Smooth muscle cell (in vitro differentiated cells): ENCODE measurements at regions not wholly inside any gene's neighbourhood (a gene's known extent, or its start where the extent isn't known, plus 50 kb on each side); places are given as distances from the start of the nearest gene placed in this dataset.
"Not testable (repeated sequence)": the region's sequence is repeated elsewhere in the genome, so short reads cannot be mapped to it uniquely, and the experiment has no call there.

Source experiments
- DNase-seq: peaks from one replicate; lab custom pipeline; 2025; ENCODE audit not compliant: unreplicated experiment; lab: John Stamatoyannopoulos, UW
- H2AFZ ChIP-seq: fragments of 200-600 bp; sonication (generic); 2 replicates; pipeline ENCODE4 v1.6.0; 2016; ENCODE audit warnings: antibody characterized with exemption, low read depth, mild to moderate bottlenecking
- H3F3A ChIP-seq: fragments of 200-600 bp; sonication (generic); 2 replicates; pipeline ENCODE4 v1.6.0; 2017; ENCODE audit warnings: antibody characterized with exemption, low read depth
- H3K27ac ChIP-seq: fragments of 200-600 bp; sonication (generic); 2 replicates; pipeline ENCODE4 v1.5.1; 2016; ENCODE audit warnings: low read depth, mild to moderate bottlenecking
- H3K27me3 ChIP-seq: fragments of 200-600 bp; sonication (generic); 2 replicates; pipeline ENCODE4 v1.6.1; 2016; ENCODE audit warnings: low read depth, mild to moderate bottlenecking
- H3K36me3 ChIP-seq: fragments of 200-600 bp; sonication (generic); 2 replicates; pipeline ENCODE4 v1.5.1; 2016; ENCODE audit warnings: low read depth
- H3K4me1 ChIP-seq: fragments of 200-600 bp; sonication (generic); 2 replicates; pipeline ENCODE4 v1.5.1; 2016; ENCODE audit warnings: low read depth
- H3K4me2 ChIP-seq: fragments of 200-600 bp; sonication (generic); 2 replicates; pipeline ENCODE4 v1.6.0; 2016; ENCODE audit warnings: mild to moderate bottlenecking
- H3K4me3 ChIP-seq: fragments of 200-600 bp; sonication (generic); 2 replicates; pipeline ENCODE4 v1.5.1; 2016; ENCODE audit warnings: mild to moderate bottlenecking
- H3K79me2 ChIP-seq: fragments of 200-600 bp; sonication (generic); 2 replicates; pipeline ENCODE4 v1.6.0; 2016; ENCODE audit warnings: low read depth, mild to moderate bottlenecking
- H3K9ac ChIP-seq: fragments of 200-600 bp; sonication (generic); 2 replicates; pipeline ENCODE4 v1.6.0; 2016; ENCODE audit warnings: low read depth
- H3K9me3 ChIP-seq: fragments of 200-600 bp; sonication (generic); replicated peaks from 2 replicates; pipeline ENCODE4 v1.5.1; 2016; ENCODE audit warnings: low read depth
- H4K20me1 ChIP-seq: fragments of 200-600 bp; sonication (generic); 2 replicates; pipeline ENCODE4 v1.6.0; 2016; ENCODE audit warnings: low read depth
- CTCF ChIP-seq: fragments of 200-600 bp; sonication (generic); IDR thresholded peaks from 2 replicates; pipeline ENCODE4 v1.5.1; 2017; ENCODE audit warnings: borderline replicate concordance, mild to moderate bottlenecking, antibody characterized with exemption; ENCODE audit not compliant: insufficient read depth, poor library complexity, severe bottlenecking
- WGBS: methylation state at CpG from one replicate; pipeline ENCODE4 v1.1.7; 2016; ENCODE audit warnings: low lambda C conversion rate; 5-methylcytosine and 5-hydroxymethylcytosine counted together

DNA sequence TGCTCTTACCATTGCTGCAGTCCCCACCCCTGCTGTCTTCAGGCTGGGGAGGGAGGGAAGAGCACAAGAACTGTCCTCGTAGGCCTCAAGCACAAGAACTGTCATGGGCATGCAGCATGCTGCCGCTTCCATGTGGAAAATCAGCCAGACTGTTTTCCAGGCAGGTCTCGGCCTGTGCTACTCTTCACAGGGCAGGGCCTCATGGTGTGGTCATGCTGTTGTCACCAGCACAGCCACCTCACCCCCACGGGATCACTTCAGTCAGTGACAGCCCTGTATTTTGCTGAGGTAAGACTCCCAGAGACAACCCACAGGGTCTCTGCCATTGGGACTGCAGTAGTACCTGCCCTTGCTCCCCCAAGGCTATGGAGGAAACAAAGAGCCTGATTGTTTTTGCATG, 205.3 kb downstream of the NAP1L3 start:
- no peak overlapping the region for H3K9ac ChIP-seq
- no peak for TF ChIP-seq CTCF
- H3K9me3 ChIP-seq, result no peaks in the 10 kb centered on the region
- no peak overlapping the region for H2AFZ ChIP-seq
- 91% methylated on average over 4 of the region's 4 CpGs for WGBS
- no peak for DNase-seq
- no peak overlapping the region for H3K4me2 ChIP-seq
- no peaks in the 10 kb centered on the region for H3K36me3 ChIP-seq
- no peak overlapping the region for H3K4me3 ChIP-seq
- no peaks in the 10 kb centered on the region for H3K79me2 ChIP-seq
- no peak overlapping the region for H3K27ac ChIP-seq
- no peaks in the 10 kb centered on the region for H3K27me3 ChIP-seq
- no peaks in the 10 kb centered on the region for H3K4me1 ChIP-seq
- no peaks in the 10 kb centered on the region for H3F3A ChIP-seq
- no peaks in the 10 kb centered on the region for H4K20me1 ChIP-seq

- no peaks in the 10 kb centered on the region for H3K4me1 ChIP-seq
- H3K27ac ChIP-seq, result no peak overlapping the region
- no peaks in the 10 kb centered on the region for H3K9me3 ChIP-seq
- WGBS, result 91% methylated on average over 1 of the region's 1 CpG
- no peak for TF ChIP-seq CTCF
- H3K36me3 ChIP-seq, result no peaks in the 10 kb centered on the region
- H3K9ac ChIP-seq, result no peak overlapping the region
- no peak for DNase-seq
- no peaks in the 10 kb centered on the region for H4K20me1 ChIP-seq
- no peaks in the 10 kb centered on the region for H3K79me2 ChIP-seq
- H3F3A ChIP-seq, result no peaks in the 10 kb centered on the region
- H3K4me2 ChIP-seq, result no peak overlapping the region
- no peaks in the 10 kb centered on the region for H3K27me3 ChIP-seq
- no peak overlapping the region for H3K4me3 ChIP-seq
- H2AFZ ChIP-seq, result no peak overlapping the region
Observed at GRCh38 chrX:93466383-93466782, 207.0 kb downstream of the NAP1L3 start.

DNA sequence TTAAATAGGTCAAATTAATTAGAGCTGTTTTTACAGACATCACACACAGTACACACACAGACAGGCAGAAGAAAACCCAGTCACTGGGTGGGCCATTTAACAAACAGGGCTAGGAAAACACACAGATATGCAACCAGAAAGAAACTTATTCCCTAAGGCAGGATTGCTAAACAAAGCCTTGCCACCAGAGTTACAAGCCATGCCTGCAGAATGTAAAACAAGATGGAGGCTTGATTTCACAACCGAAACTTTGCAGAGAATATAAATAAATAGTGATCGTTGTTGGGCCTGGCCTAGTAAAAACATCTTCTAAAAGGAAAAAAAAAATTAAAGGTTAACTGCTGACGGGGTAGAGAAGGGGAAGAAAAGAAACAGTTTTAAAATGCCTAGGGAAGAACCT, 212.3 kb downstream of the NAP1L3 start:
- H3K36me3 ChIP-seq, result no peaks in the 10 kb centered on the region
- 83% methylated on average over 3 of the region's 3 CpGs for WGBS
- TF ChIP-seq CTCF, result no peak
- H3K4me3 ChIP-seq, result no peak overlapping the region
- no peak overlapping the region for H3K27ac ChIP-seq
- no peak overlapping the region for H2AFZ ChIP-seq
- H3K4me2 ChIP-seq, result no peak overlapping the region
- no peaks in the 10 kb centered on the region for H4K20me1 ChIP-seq
- no peak overlapping the region for H3K9ac ChIP-seq
- no peaks in the 10 kb centered on the region for H3F3A ChIP-seq
- H3K4me1 ChIP-seq, result no peaks in the 10 kb centered on the region
- no peaks in the 10 kb centered on the region for H3K9me3 ChIP-seq
- no peaks in the 10 kb centered on the region for H3K27me3 ChIP-seq
- H3K79me2 ChIP-seq, result no peaks in the 10 kb centered on the region
- no peak for DNase-seq

DNA sequence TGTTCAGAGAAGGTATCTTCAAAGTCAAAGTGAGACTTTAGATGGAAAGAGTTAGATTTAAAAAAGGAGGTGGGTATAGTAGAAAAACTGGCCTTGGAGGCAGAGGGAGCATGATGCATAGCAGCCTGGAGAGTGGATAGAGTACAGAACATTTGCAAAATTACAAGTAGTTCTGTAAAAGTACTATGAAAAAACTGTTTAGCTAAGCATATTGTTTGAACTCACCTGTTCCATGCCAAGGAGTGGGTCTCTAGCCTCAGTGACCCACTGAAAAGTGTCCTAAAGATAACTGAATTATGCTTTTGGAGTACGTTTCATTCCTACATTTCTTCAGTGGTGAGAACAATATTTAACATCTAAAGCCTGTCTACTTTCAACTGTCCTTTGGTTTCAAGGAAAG, 218.9 kb downstream of the NAP1L3 start:
- Histone ChIP-seq H3K36me3 (no peaks in the 10 kb centered on the region), H3K27me3 (no peaks in the 10 kb centered on the region), H3K4me1 (no peaks in the 10 kb centered on the region), H3F3A (no peaks in the 10 kb centered on the region), H3K4me2 (no peak overlapping the region), H3K27ac (no peak overlapping the region), H3K79me2 (no peaks in the 10 kb centered on the region), H4K20me1 (no peaks in the 10 kb centered on the region), H2AFZ (no peak overlapping the region), H3K9me3 (no peaks in the 10 kb centered on the region), H3K9ac (no peak overlapping the region), H3K4me3 (no peak overlapping the region)
- 82% methylated on average over 1 of the region's 1 CpG for WGBS
- DNase-seq, result no peak
- TF ChIP-seq CTCF, result no peak

GRCh38 chrX:93434721-93435120, 238.7 kb downstream of the NAP1L3 start:
- not testable (repeated sequence) for H3K4me2 ChIP-seq, H3F3A ChIP-seq, H2AFZ ChIP-seq, H3K9ac ChIP-seq, H3K36me3 ChIP-seq, DNase-seq, H3K79me2 ChIP-seq, H4K20me1 ChIP-seq, H3K9me3 ChIP-seq, H3K4me1 ChIP-seq, H3K27ac ChIP-seq, H3K27me3 ChIP-seq, H3K4me3 ChIP-seq
- 87% methylated on average over 6 of the region's 6 CpGs for WGBS
